ENCODE measurements at regions not wholly inside any gene's neighbourhood (a gene's known extent, or its start where the extent isn't known, plus 50 kb on each side); places are given as distances from the start of the nearest gene placed in this dataset.

DNA sequence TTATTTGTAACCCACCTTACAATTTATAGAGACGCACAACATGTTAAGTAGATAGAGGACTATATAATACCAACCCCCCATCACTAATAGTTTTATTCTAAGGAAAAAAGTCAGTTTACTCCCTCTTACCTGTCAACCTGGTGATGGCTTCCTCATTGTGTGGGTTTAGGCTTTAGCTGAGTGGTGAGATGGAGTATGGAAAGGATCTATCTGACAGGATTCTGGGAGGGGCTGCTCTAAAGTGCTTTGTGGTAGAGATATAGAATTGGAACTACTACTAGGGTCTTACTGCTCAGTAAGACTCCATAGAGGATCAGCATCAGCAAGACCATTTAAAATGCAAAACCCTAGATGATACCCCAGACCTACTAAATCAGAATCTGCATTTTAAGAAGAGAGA is 82.1 kb upstream of the IFNE start:
- Mint-ChIP-seq H3K27me3 (ENCODE audit: low read depth) (peaks cover 8% of the 10 kb centered on the region), H3K4me1 (peaks cover 6% of the 10 kb centered on the region), H3K4me3 (no peak overlapping the region), H3K36me3 (no peaks in the 10 kb centered on the region), H3K27ac (no peak overlapping the region), H3K9me3 (no peaks in the 10 kb centered on the region)
- no peak for TF ChIP-seq CTCF (IDR thresholded peaks at IDR 0.05; ENCODE audit: unreplicated experiment)
- DNase-seq (ENCODE audit: low spot score in 2 of 2, unreplicated experiment in 2 of 2), result no peak

- no peak for TF ChIP-seq CTCF (IDR thresholded peaks at IDR 0.05; ENCODE audit: unreplicated experiment)
- DNase-seq (ENCODE audit: low spot score in 2 of 2, unreplicated experiment in 2 of 2), result no peak
- Mint-ChIP-seq H3K27me3 (ENCODE audit: low read depth) (peaks cover 8% of the 10 kb centered on the region), H3K4me3 (no peak overlapping the region), H3K9me3 (no peaks in the 10 kb centered on the region), H3K36me3 (no peaks in the 10 kb centered on the region), H3K27ac (no peak overlapping the region), H3K4me1 (peaks cover 5% of the 10 kb centered on the region)
Measured at GRCh38 chr9:21565155-21565554, 83.0 kb upstream of the IFNE start.

DNA sequence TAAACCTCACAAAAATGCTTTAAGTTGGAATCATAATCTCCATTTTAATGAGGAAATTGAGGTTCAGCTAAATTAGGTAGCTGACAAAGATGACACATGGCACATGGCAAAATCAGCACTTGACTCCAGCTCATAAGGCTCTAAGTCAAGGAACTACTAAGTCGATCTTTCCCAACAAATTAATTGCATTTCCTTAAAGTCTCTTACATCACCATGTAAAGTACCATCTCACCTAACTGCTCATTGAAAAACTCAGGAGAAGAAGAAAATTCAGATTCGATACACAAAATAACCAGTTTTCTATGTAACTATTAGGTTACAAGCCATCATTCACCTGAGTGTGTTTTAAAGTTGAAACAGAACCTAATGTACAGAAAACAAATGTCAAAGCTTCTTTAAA is 85.8 kb upstream of the IFNE start:
- Mint-ChIP-seq H3K27me3 (ENCODE audit: low read depth) (peaks cover 3% of the 10 kb centered on the region), H3K4me3 (no peak overlapping the region), H3K9me3 (no peaks in the 10 kb centered on the region), H3K27ac (no peak overlapping the region), H3K4me1 (no peaks in the 10 kb centered on the region), H3K36me3 (no peaks in the 10 kb centered on the region)
- no peak for DNase-seq (ENCODE audit: low spot score in 2 of 2, unreplicated experiment in 2 of 2)
- no peak for TF ChIP-seq CTCF (IDR thresholded peaks at IDR 0.05; ENCODE audit: unreplicated experiment)

DNA sequence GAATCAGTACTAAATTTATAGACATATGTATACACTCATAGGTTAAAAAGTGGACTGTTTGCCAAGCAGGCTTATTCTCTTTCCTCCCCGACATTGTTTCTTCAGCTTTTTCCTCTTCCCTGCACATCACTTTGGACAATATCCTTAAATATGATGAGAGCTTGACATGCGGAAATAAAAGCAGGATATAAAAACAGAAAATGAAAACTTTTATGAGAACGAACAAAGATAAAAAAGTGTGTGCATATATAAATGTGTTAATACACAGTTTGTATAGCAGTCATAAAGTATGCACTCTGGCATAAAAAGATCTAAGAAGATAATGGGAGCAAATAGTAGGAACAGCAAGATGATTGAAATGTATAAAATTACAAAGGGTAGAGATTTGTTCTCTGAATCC is 86.4 kb upstream of the IFNE start:
- no peak for DNase-seq (ENCODE audit: low spot score in 2 of 2, unreplicated experiment in 2 of 2)
- peaks cover 3% of the 10 kb centered on the region for H3K27me3 Mint-ChIP-seq (ENCODE audit: low read depth)
- H3K27ac Mint-ChIP-seq, result no peak overlapping the region
- H3K36me3 Mint-ChIP-seq, result no peaks in the 10 kb centered on the region
- no peak overlapping the region for H3K4me3 Mint-ChIP-seq
- TF ChIP-seq CTCF (IDR thresholded peaks at IDR 0.05; ENCODE audit: unreplicated experiment), result no peak
- H3K9me3 Mint-ChIP-seq, result no peaks in the 10 kb centered on the region
- no peaks in the 10 kb centered on the region for H3K4me1 Mint-ChIP-seq

GRCh38 chr9:21569721-21570120 is 87.6 kb upstream of the IFNE start:
- Mint-ChIP-seq H3K27ac (no peak overlapping the region), H3K27me3 (ENCODE audit: low read depth) (peaks cover 3% of the 10 kb centered on the region), H3K4me3 (no peak overlapping the region), H3K9me3 (no peaks in the 10 kb centered on the region), H3K36me3 (no peaks in the 10 kb centered on the region), H3K4me1 (no peaks in the 10 kb centered on the region)
- no peak for DNase-seq (ENCODE audit: low spot score in 2 of 2, unreplicated experiment in 2 of 2)
- no peak for TF ChIP-seq CTCF (IDR thresholded peaks at IDR 0.05; ENCODE audit: unreplicated experiment)

DNA sequence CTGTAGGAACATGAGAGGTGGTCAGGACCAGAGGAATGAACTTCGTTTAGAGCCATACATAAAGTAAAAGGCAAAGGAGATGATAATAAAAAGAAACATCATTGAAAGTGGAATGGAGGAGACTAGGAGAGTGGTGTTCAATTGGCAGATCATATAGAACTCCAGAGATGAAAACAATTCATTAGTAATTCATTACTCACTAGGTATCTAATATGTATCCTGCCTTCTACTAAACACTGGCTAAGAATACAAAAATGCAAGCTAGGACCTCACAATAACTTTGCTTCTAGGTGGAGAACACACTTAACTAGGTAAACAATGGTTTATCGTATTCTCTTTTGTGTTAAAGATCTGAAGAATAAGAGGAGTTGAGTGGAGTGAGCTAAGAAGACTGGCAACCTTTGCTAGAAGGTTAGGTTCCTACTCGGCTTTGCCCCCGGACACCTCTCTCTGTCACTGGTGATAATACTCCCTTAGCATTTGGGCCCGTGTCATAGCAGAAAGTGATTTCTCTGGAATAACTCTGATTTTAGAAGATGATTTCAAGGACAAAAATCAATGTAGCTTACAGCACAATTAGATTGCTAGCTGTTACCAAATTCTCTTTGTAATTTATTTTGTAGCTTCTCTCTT is 88.6 kb upstream of the IFNE start:
- Mint-ChIP-seq H3K36me3 (no peaks in the 10 kb centered on the region), H3K4me3 (no peak overlapping the region), H3K4me1 (peaks cover 2% of the 10 kb centered on the region), H3K27ac (no peak overlapping the region), H3K9me3 (no peaks in the 10 kb centered on the region), H3K27me3 (ENCODE audit: low read depth) (peaks cover 3% of the 10 kb centered on the region)
- no peak for TF ChIP-seq CTCF (IDR thresholded peaks at IDR 0.05; ENCODE audit: unreplicated experiment)
- DNase-seq (ENCODE audit: low spot score in 2 of 2, unreplicated experiment in 2 of 2), result no peak

All from mesothelial cell of epicardium (in vitro differentiated cells).